GM18861 (cell line): ENCODE measurements at regions not wholly inside any gene's neighbourhood (a gene's known extent, or its start where the extent isn't known, plus 50 kb on each side); places are given as distances from the start of the nearest gene placed in this dataset.
"Not testable (repeated sequence)": the region's sequence is repeated elsewhere in the genome, so short reads cannot be mapped to it uniquely, and the experiment has no call there.

ENCODE experiments used
- ATAC-seq: cut with Tn5 transposase; IDR thresholded peaks from one replicate; pipeline ENCODE4 v1.9.1; 2021; ENCODE audit not compliant: unreplicated experiment

GRCh38 chr1:181170194-181170593, 81.7 kb downstream of the IER5 start:
- no peak for ATAC-seq

GRCh38 chr1:181172082-181172481, 83.6 kb downstream of the IER5 start:
- ATAC-seq, result no peak

- ATAC-seq, result no peak
Observed at GRCh38 chr1:181173761-181174447, 85.4 kb downstream of the IER5 start.

- no peak for ATAC-seq
Observed at GRCh38 chr1:181174861-181175260, 86.4 kb downstream of the IER5 start.

GRCh38 chr1:181175356-181175910, 86.9 kb downstream of the IER5 start:
- ATAC-seq, result no peak

- ATAC-seq, result no peak
Observed at GRCh38 chr1:181175955-181176354, 87.5 kb downstream of the IER5 start.

GRCh38 chr1:181178241-181178879, 89.9 kb downstream of the IER5 start:
- ATAC-seq, result no peak

- no peak for ATAC-seq
Observed at GRCh38 chr1:181179279-181179986, 90.9 kb downstream of the IER5 start.

GRCh38 chr1:181179987-181180365, 91.5 kb downstream of the IER5 start:
- ATAC-seq, result no peak

- ATAC-seq, result no peak
Observed at GRCh38 chr1:181180407-181181031, 92.0 kb downstream of the IER5 start.

- no peak for ATAC-seq
Observed at GRCh38 chr1:181181792-181182585, 93.5 kb downstream of the IER5 start.

GRCh38 chr1:181184621-181185020, 96.1 kb downstream of the IER5 start:
- ATAC-seq, result no peak

- no peak for ATAC-seq
Observed at GRCh38 chr1:181185461-181185860, 97.0 kb downstream of the IER5 start.

- not testable (repeated sequence) for ATAC-seq
Observed at GRCh38 chr1:181186133-181186532, 97.6 kb downstream of the IER5 start.

GRCh38 chr1:181187337-181188126, 99.0 kb downstream of the IER5 start:
- no peak for ATAC-seq

GRCh38 chr1:181189245-181189644, 100.7 kb downstream of the IER5 start:
- ATAC-seq, result no peak

GRCh38 chr1:181189691-181190363, 101.3 kb downstream of the IER5 start:
- no peak for ATAC-seq

GRCh38 chr1:181190364-181191035, 102.0 kb downstream of the IER5 start:
- ATAC-seq, result no peak
